H1 (cell line): ENCODE measurements at regions not wholly inside any gene's neighbourhood (a gene's known extent, or its start where the extent isn't known, plus 50 kb on each side); places are given as distances from the start of the nearest gene placed in this dataset.

Source experiments
- CHD2 ChIP-seq: IDR thresholded peaks from 2 replicates; pipeline ENCODE4 v1.6.1; 2012; ENCODE audit warnings: low read length, improper control_type of control experiment
- EGR1 ChIP-seq: IDR thresholded peaks from 2 replicates; pipeline ENCODE4 v1.6.1; 2011; ENCODE audit warnings: low read depth, low read length, borderline replicate concordance
- EZH2 ChIP-seq: fragments of 200-600 bp; sonication (generic); IDR thresholded peaks from 2 replicates; pipeline ENCODE4 v1.7.1; 2012; ENCODE audit warnings: low read depth, mild to moderate bottlenecking, moderate library complexity, low read length, inconsistent platforms; ENCODE audit not compliant: severe bottlenecking
- HDAC2 ChIP-seq, 2 experiments: fragments of 300-600 bp in 1 of 2; sonication (generic) in 1 of 2; IDR thresholded peaks; 2 replicates each; pipeline ENCODE4 v1.6.1; 2011 to 2012; ENCODE audit warnings: low read depth in 2 of 2, low read length in 2 of 2, mild to moderate bottlenecking in 2 of 2, moderate library complexity in 2 of 2, borderline replicate concordance in 1 of 2, inconsistent platforms in 1 of 2
- JUN ChIP-seq: IDR thresholded peaks from 2 replicates; pipeline ENCODE4 v1.6.1; 2011; ENCODE audit warnings: low read depth, mild to moderate bottlenecking, improper control_type of control experiment, low read length
- MAFK ChIP-seq: IDR thresholded peaks from 2 replicates; pipeline ENCODE4 v1.6.1; 2012; ENCODE audit warnings: low read depth, mild to moderate bottlenecking, improper control_type of control experiment, low read length
- MAX ChIP-seq: IDR thresholded peaks from 2 replicates; pipeline ENCODE4 v1.6.1; 2012; ENCODE audit warnings: inconsistent platforms
- POLR2A ChIP-seq, 2 experiments: IDR thresholded peaks; 1 replicate in 1 of 2; 2 replicates in 1 of 2; pipeline ENCODE4 v1.6.1; 2011; ENCODE audit warnings: low read depth in 2 of 2, low read length in 2 of 2, mild to moderate bottlenecking in 2 of 2; ENCODE audit errors: control extremely low read depth in 1 of 2
- POLR2AphosphoS5 ChIP-seq: IDR thresholded peaks from 2 replicates; pipeline ENCODE4 v1.6.1; 2011; ENCODE audit warnings: low read depth, low read length
- RAD21 ChIP-seq, 2 experiments: IDR thresholded peaks in 1 of 2; conservative IDR thresholded peaks in 1 of 2; 2 replicates each; pipeline ENCODE4 v1.6.1; 2011; ENCODE audit warnings: low read depth in 2 of 2, low read length in 2 of 2, improper control_type of control experiment in 1 of 2, inconsistent platforms in 1 of 2, mild to moderate bottlenecking in 1 of 2, moderate library complexity in 1 of 2
- RFX5 ChIP-seq: IDR thresholded peaks from 2 replicates; pipeline ENCODE4 v1.6.1; 2011; ENCODE audit warnings: low read depth, low read length, improper control_type of control experiment, borderline replicate concordance
- SRF ChIP-seq: IDR thresholded peaks from 2 replicates; pipeline ENCODE4 v1.6.1; 2011; ENCODE audit warnings: mild to moderate bottlenecking, low read depth, low read length, moderate library complexity
- SUZ12 ChIP-seq: fragments of 200-600 bp; sonication (generic); IDR thresholded peaks from 2 replicates; pipeline ENCODE4 v1.6.1; 2012; ENCODE audit warnings: mild to moderate bottlenecking, inconsistent platforms, low read length, moderate library complexity, mixed read lengths
- TF ChIP-seq, protein P1 (sequence below), 3 experiments: IDR thresholded peaks; 1 replicate in 2 of 3; 2 replicates in 1 of 3; pipeline versions ENCODE4 v1.5.1 to v1.6.1; 2011; ENCODE audit warnings: low read length in 3 of 3, mild to moderate bottlenecking in 3 of 3, inconsistent platforms in 2 of 3, low read depth in 1 of 3, moderate library complexity in 1 of 3; ENCODE audit not compliant: insufficient read depth in 1 of 3; ENCODE audit errors: control extremely low read depth in 1 of 3

DNA sequence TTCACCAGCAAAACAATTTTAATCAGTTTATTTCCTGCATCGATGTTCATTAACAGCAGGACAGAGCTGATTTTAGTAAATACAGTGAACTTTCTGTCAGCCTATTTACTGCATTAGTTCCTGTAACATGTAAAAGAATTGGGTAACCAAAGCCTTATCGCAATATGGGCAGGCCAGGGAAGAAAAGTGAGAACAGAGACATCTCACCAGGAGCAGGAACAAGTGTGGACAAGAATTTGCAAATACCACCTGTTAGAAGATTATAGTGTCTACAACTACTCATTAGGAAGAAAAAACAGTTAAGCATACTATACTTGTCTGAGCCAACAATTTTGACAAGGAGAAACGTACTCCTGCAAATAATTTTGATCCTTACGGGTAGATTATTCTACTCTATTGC lies 1293.9 kb downstream of the PLA2G4A start:
- TF ChIP-seq JUN, result no peak
- TF ChIP-seq RFX5, result no peak
- no peak for TF ChIP-seq CHD2
- TF ChIP-seq EGR1, result no peak
- TF ChIP-seq, protein P1, sequence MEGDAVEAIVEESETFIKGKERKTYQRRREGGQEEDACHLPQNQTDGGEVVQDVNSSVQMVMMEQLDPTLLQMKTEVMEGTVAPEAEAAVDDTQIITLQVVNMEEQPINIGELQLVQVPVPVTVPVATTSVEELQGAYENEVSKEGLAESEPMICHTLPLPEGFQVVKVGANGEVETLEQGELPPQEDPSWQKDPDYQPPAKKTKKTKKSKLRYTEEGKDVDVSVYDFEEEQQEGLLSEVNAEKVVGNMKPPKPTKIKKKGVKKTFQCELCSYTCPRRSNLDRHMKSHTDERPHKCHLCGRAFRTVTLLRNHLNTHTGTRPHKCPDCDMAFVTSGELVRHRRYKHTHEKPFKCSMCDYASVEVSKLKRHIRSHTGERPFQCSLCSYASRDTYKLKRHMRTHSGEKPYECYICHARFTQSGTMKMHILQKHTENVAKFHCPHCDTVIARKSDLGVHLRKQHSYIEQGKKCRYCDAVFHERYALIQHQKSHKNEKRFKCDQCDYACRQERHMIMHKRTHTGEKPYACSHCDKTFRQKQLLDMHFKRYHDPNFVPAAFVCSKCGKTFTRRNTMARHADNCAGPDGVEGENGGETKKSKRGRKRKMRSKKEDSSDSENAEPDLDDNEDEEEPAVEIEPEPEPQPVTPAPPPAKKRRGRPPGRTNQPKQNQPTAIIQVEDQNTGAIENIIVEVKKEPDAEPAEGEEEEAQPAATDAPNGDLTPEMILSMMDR (IDR thresholded peaks at IDR 0.05; ENCODE audit: control extremely low read depth in 1 of 3, insufficient read depth in 1 of 3, low read depth in 1 of 3, low read length in 3 of 3), result no peak
- no peak for TF ChIP-seq MAFK
- no peak for TF ChIP-seq RAD21 (IDR thresholded peaks at IDR 0.05 in 1 of 2, conservative IDR thresholded peaks at IDR 0.05 in 1 of 2; ENCODE audit: low read depth in 2 of 2, low read length in 2 of 2)
- no peak for TF ChIP-seq POLR2AphosphoS5
- TF ChIP-seq SUZ12, result no peak
- TF ChIP-seq HDAC2 (IDR thresholded peaks at IDR 0.05; ENCODE audit: borderline replicate concordance in 1 of 2, low read depth in 2 of 2, low read length in 2 of 2), result no peak
- no peak for TF ChIP-seq SRF
- no peak for TF ChIP-seq POLR2A (IDR thresholded peaks at IDR 0.05; ENCODE audit: control extremely low read depth in 1 of 2, low read depth in 2 of 2, low read length in 2 of 2)
- no peak for TF ChIP-seq MAX
- no peak for TF ChIP-seq EZH2
